A673 (cell line): ENCODE measurements at regions not wholly inside any gene's neighbourhood (a gene's known extent, or its start where the extent isn't known, plus 50 kb on each side); places are given as distances from the start of the nearest gene placed in this dataset.
A peak's percentile ranks its signal among the peaks of the same experiment; 100 is the strongest.

Source experiments
- BruUV-seq: library from RNA; stranded (reverse); fragments of 400-500 nt; replicated peaks from 2 replicates; lab custom pipeline; 2021; lab: Mats Ljungman, UMichigan
- CTCF ChIA-PET: fragments of 300-600 bp; sonication (Branson Sonifier 250); formaldehyde crosslinking; loops from one replicate; lab custom pipeline; 2022; ENCODE audit warnings: antibody characterized with exemption; lab: Charles Lee
- POLR2A ChIA-PET: fragments of 300-600 bp; sonication (Branson Sonifier 250); formaldehyde crosslinking; loops from one replicate; lab custom pipeline; 2022; ENCODE audit warnings: antibody characterized with exemption; ENCODE audit not compliant: low non-redundant PET; lab: Charles Lee
- DNase-seq: peaks from one replicate; pipeline ENCODE4 v3.0.0-alpha.2; 2015; ENCODE audit warnings: low spot score
- H3K27ac ChIP-seq: fragments of 200-600 bp; sonication (generic); 2 replicates; pipeline ENCODE4 v1.5.1; 2016; ENCODE audit warnings: mixed run types, low read depth, mild to moderate bottlenecking, mixed read lengths, antibody characterized with exemption, low read length; ENCODE audit not compliant: poor library complexity, severe bottlenecking
- H3K27me3 ChIP-seq: fragments of 200-600 bp; sonication (generic); replicated peaks from 2 replicates; pipeline ENCODE4 v1.6.1; 2017; ENCODE audit warnings: mixed run types, low read depth, mild to moderate bottlenecking, mixed read lengths, antibody characterized with exemption, low read length; ENCODE audit not compliant: insufficient read depth, poor library complexity
- H3K36me3 ChIP-seq: fragments of 200-600 bp; sonication (generic); 2 replicates; pipeline ENCODE4 v1.6.1; 2016; ENCODE audit warnings: mixed run types, mild to moderate bottlenecking, mixed read lengths, antibody characterized with exemption, low read length; ENCODE audit not compliant: insufficient read depth, poor library complexity, severe bottlenecking
- H3K4me1 ChIP-seq: fragments of 200-600 bp; sonication (generic); 2 replicates; pipeline ENCODE4 v1.6.1; 2017; ENCODE audit warnings: mixed run types, mild to moderate bottlenecking, mixed read lengths, antibody characterized with exemption, low read length; ENCODE audit not compliant: insufficient read depth, poor library complexity, severe bottlenecking
- H3K4me3 ChIP-seq: fragments of 200-600 bp; sonication (generic); 2 replicates; pipeline ENCODE4 v1.5.1; 2016; ENCODE audit warnings: low read depth, mixed run types, mild to moderate bottlenecking, mixed read lengths, low read length; ENCODE audit not compliant: poor library complexity, severe bottlenecking
- H3K9me3 ChIP-seq: fragments of 200-600 bp; sonication (generic); 2 replicates; pipeline ENCODE4 v1.6.1; 2016; ENCODE audit warnings: mixed run types, low read depth, mild to moderate bottlenecking, mixed read lengths, antibody characterized with exemption, low read length; ENCODE audit not compliant: poor library complexity, severe bottlenecking
- EZH2 ChIP-seq: fragments of 200-600 bp; sonication (generic); IDR thresholded peaks from 2 replicates; pipeline ENCODE4 v1.6.1; 2017; ENCODE audit warnings: borderline replicate concordance, low read depth, mild to moderate bottlenecking, mixed read lengths, antibody characterized with exemption, low read length; ENCODE audit not compliant: poor library complexity, severe bottlenecking
- intact Hi-C: fragments of 100-400 bp; cut with micrococcal nuclease; formaldehyde crosslinking; loops from one replicate; pipeline ENCODE4 v1.10.0; 2022; ENCODE audit not compliant: unreplicated experiment
- TF ChIP-seq, protein P1 (sequence below): fragments of 300-800, 200-600 bp; sonication (generic); conservative IDR thresholded peaks from 2 replicates; pipeline ENCODE4 v1.5.1; 2017; ENCODE audit warnings: low read depth, mild to moderate bottlenecking, antibody characterized with exemption, low read length, moderate library complexity, mixed read lengths

DNA sequence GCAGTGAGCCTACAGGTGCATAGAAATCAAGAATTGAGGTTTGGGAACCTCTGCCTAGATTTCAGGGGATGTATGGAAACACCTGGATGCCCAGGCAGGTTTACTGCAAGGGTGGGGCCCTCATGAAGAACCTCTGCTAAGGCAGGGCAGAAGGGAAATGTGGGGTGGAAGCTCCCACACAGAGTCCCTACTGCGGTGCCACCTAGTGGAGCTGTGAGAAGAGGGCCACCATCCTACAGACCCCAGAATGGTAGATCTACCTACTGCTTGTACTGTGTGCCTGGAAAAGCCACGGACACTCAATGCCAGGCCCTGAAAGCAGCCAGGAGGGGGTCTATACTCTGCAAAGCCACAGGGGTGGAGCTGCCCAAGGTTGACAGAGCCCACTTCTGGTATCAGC lies 533.5 kb downstream of the GPAM start:
- peak; percentile 2 for DNase-seq
- no peak overlapping the region for H3K27ac ChIP-seq
- H3K4me1 ChIP-seq: no peaks in the 10 kb centered on the region
- ChIA-PET CTCF (no interaction called here), POLR2A (no interaction called here)
- H3K36me3 ChIP-seq: no peaks in the 10 kb centered on the region
- H3K9me3 ChIP-seq: no peaks in the 10 kb centered on the region
- H3K27me3 ChIP-seq: no peaks in the 10 kb centered on the region
- no TSS peak for BruUV-seq
- intact Hi-C loops: no loop called here
- TF ChIP-seq, protein P1, sequence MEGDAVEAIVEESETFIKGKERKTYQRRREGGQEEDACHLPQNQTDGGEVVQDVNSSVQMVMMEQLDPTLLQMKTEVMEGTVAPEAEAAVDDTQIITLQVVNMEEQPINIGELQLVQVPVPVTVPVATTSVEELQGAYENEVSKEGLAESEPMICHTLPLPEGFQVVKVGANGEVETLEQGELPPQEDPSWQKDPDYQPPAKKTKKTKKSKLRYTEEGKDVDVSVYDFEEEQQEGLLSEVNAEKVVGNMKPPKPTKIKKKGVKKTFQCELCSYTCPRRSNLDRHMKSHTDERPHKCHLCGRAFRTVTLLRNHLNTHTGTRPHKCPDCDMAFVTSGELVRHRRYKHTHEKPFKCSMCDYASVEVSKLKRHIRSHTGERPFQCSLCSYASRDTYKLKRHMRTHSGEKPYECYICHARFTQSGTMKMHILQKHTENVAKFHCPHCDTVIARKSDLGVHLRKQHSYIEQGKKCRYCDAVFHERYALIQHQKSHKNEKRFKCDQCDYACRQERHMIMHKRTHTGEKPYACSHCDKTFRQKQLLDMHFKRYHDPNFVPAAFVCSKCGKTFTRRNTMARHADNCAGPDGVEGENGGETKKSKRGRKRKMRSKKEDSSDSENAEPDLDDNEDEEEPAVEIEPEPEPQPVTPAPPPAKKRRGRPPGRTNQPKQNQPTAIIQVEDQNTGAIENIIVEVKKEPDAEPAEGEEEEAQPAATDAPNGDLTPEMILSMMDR: 0 out of 2 replicates have a peak, but pooled peaks have one; percentile 21
- TF ChIP-seq EZH2: no peak
- H3K4me3 ChIP-seq: no peak overlapping the region

DNA sequence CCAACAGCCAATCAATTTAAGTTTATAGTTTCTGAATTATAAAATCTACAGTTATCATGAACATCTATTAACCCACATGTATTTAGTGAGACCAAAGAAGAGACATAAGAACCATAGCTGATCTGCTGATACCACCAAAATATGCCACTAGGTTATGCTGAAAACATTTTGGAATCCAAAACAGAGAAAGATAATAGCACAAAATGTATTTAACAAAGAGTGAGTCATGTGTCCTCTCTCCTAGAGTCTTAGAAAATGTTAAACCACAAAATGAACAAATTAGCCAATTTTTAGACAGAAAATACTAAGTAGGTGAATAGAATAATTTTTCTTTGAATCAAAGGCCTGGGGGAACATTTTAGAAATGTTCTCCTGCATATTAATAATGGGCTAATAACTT lies 527.5 kb downstream of the GPAM start:
- no peaks in the 10 kb centered on the region for H3K4me1 ChIP-seq
- H3K4me3 ChIP-seq: no peak overlapping the region
- no peaks in the 10 kb centered on the region for H3K36me3 ChIP-seq
- CTCF ChIA-PET: no interaction called here
- TF ChIP-seq, protein P1: no peak
- TF ChIP-seq EZH2: no peak
- H3K9me3 ChIP-seq: no peaks in the 10 kb centered on the region
- DNase-seq: no peak
- POLR2A ChIA-PET: no interaction called here
- H3K27me3 ChIP-seq: no peaks in the 10 kb centered on the region
- no TSS peak for BruUV-seq
- no peak overlapping the region for H3K27ac ChIP-seq
- intact Hi-C loops: no loop called here

DNA sequence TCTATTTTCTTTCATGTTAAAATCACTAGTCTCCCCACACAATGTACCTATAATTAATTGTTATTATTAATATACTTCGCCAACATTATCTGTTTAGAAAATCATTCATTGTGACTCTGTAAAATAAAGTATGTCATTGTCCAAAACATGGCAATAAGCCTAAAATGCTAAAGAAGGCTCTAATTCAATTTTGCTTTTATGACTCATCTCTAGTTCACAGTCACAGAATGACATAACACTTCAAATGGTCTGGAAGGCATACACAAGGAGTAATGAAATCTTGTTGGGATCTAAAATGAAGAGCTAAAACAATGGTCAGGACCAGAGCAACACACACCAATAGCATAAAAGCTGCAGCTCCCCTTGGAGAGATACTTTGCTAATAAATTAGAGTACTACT lies 505.8 kb downstream of the GPAM start:
- peak; percentile 6 for DNase-seq
- POLR2A ChIA-PET: no interaction called here
- H3K27me3 ChIP-seq: no peaks in the 10 kb centered on the region
- no peak overlapping the region for H3K4me3 ChIP-seq
- H3K4me1 ChIP-seq: no peaks in the 10 kb centered on the region
- CTCF ChIA-PET: no interaction called here
- no peaks in the 10 kb centered on the region for H3K36me3 ChIP-seq
- no peaks in the 10 kb centered on the region for H3K9me3 ChIP-seq
- no peak for TF ChIP-seq EZH2
- TF ChIP-seq, protein P1: no peak
- no peak overlapping the region for H3K27ac ChIP-seq
- intact Hi-C loops: no loop called here
- BruUV-seq: no TSS peak
